Stimulated activated CD8-positive, alpha-beta memory T cell treated with anti-CD3 and anti-CD28 coated beads, Interleukin-12 subunit alpha, Interleukin-12 subunit beta, amount 100 ng/mL, for 1 hour (primary cell): ENCODE measurements at regions not wholly inside any gene's neighbourhood (a gene's known extent, or its start where the extent isn't known, plus 50 kb on each side); places are given as distances from the start of the nearest gene placed in this dataset.

Experiments used
- DNase-seq: peaks from one replicate; pipeline ENCODE4 v3.0.0-alpha.2; 2020; ENCODE audit warnings: low read depth

DNA sequence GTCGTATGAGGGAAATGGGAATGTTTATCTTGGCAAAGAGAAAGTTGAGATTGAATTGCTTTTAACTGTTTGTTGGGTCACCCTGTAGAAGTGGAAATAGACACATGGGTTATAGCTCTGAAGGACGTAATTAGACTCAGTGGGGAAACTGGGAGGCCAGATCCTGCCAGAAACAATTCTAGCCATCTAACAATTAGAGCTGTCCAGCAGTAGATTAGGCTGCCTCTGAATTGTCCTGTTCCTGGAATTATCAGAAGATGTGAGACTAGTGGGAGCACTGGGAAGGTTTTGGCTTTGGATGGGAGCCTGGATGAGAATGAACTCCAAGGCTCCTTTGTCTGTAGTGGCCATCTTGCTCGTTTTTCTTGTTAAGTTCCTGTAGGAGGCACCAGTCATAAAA, 61.9 kb upstream of the IGFBP7 start:
- DNase-seq, result no peak

DNA sequence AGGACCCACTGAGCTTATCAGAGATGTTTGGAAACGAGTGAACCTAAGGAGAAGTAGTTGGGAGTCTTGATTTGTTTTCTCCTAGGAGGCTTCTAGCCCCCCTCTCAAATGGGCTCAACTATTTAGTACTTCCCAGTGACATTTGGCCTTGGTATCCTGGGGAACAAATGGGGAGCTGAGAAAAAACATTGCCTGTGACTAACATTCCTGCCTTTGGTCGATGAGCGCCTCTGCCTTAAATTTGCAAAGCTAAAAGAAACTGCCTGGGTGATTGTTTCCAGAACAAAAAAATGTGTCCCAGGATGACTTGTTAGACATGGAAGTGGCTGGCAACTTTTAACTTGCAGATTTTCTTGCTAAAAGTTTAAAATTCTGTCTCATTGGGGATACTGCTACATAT, 58.8 kb upstream of the IGFBP7 start:
- no peak for DNase-seq

DNA sequence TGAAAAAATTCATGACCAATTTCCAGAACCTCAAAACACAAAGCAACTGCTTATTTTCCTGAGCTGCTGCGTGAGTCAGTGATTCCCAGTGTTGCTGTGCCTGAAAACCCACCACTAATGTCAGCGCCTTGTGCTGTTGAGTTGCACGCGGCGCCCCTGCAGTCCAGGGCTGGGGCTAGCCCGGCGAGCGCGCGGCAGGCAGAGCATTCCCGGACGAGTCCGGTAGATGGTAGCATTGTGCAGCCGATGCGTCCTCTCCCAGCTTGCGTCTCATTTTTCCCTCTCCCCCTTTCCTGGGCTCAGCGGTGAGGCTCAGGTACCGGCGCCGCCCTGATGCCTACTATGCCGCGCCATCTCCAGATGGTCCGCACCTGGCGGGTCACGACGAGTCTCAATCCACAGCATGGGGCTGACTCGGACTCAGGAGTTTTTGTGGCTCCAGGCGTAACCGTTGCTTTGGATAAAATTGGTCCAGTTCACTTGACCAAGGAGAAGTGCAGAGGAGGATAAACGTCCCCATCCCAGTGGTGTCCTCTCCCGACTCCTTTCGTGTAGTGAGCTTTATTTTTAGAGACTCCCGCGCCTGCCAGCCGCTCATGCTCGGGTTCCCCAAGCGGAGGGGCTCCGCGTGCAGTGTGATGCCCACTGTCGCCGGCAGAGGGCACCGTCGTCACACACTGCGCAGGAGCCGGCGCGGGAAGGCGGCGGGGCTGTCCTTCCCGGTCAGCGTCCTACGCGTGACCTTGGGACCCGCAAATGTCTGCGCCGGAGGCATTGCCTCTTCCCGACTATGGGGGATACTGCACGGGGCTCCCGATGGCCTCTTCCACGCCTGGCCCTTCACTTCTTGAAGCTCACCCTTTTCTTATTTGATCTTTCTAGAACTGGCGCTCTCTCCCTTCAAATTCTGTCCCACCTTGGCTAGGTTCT, 53.6 kb upstream of the IGFBP7 start:
- peak; percentile 43 for DNase-seq

DNA sequence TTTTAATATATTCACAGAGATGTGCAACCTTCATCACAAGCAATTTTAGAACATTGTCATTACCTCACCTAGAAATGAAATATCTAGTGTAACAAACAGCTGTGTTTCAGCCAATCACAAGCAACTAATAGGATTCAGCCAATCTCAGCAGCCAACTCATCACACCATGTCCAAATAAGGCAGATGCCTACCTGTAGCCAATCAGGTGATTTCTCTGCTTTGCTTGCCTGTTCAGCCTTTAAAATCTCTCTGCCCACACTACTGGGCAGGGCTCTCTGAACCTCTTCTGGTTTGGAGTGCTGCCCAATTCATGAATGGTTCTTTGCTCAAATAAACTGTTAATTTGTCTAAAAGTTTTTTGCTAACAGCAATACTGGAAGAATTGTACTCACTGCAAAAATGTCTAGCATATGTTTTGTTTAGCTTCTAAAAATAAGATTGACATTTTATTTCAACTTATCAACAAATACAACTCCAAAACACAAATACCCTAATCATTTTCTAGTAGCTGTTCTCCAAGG, 52.4 kb upstream of the IGFBP7 start:
- no peak for DNase-seq
